ENCODE measurements at regions not wholly inside any gene's neighbourhood (a gene's known extent, or its start where the extent isn't known, plus 50 kb on each side); places are given as distances from the start of the nearest gene placed in this dataset.
"Not testable (repeated sequence)": the region's sequence is repeated elsewhere in the genome, so short reads cannot be mapped to it uniquely, and the experiment has no call there.

GRCh38 chr1:70537788-70538187, 126.7 kb downstream of the CTH start:
- Mint-ChIP-seq H3K4me1 (no peaks in the 10 kb centered on the region), H3K36me3 (peaks cover 2% of the 10 kb centered on the region), H3K27me3 (no peaks in the 10 kb centered on the region), H3K27ac (no peak overlapping the region), H3K9me3 (no peaks in the 10 kb centered on the region), H3K4me3 (no peak overlapping the region)

GRCh38 chr1:70542030-70542429, 131.0 kb downstream of the CTH start:
- Mint-ChIP-seq H3K4me3 (no peak overlapping the region), H3K27ac (no peak overlapping the region), H3K36me3 (peaks cover 2% of the 10 kb centered on the region), H3K9me3 (no peaks in the 10 kb centered on the region), H3K27me3 (no peaks in the 10 kb centered on the region), H3K4me1 (no peaks in the 10 kb centered on the region)

- no peaks in the 10 kb centered on the region for H3K9me3 Mint-ChIP-seq
Observed at GRCh38 chr1:70542856-70543255, 131.8 kb downstream of the CTH start.

GRCh38 chr1:70546726-70547125, 135.7 kb downstream of the CTH start:
- Mint-ChIP-seq H3K27ac (no peak overlapping the region), H3K4me1 (no peaks in the 10 kb centered on the region), H3K36me3 (no peaks in the 10 kb centered on the region), H3K9me3 (no peaks in the 10 kb centered on the region), H3K4me3 (no peak overlapping the region), H3K27me3 (peaks cover 6% of the 10 kb centered on the region)

More at GRCh38 chr1:70542856-70543255, 131.8 kb downstream of the CTH start:
- H3K4me3 Mint-ChIP-seq, result no peak overlapping the region
- peaks cover 2% of the 10 kb centered on the region for H3K36me3 Mint-ChIP-seq
- peaks cover under 1% of the 10 kb centered on the region for H3K27me3 Mint-ChIP-seq
- H3K27ac Mint-ChIP-seq, result no peak overlapping the region
- no peaks in the 10 kb centered on the region for H3K4me1 Mint-ChIP-seq

- no peaks in the 10 kb centered on the region for H3K9me3 Mint-ChIP-seq
- peaks cover 7% of the 10 kb centered on the region for H3K27me3 Mint-ChIP-seq
- H3K36me3 Mint-ChIP-seq, result no peaks in the 10 kb centered on the region
- no peaks in the 10 kb centered on the region for H3K4me1 Mint-ChIP-seq
- no peak overlapping the region for H3K27ac Mint-ChIP-seq
- no peak overlapping the region for H3K4me3 Mint-ChIP-seq
Observed at GRCh38 chr1:70552662-70553566, 141.8 kb downstream of the CTH start.

GRCh38 chr1:70553567-70553956, 142.5 kb downstream of the CTH start:
- Mint-ChIP-seq H3K4me1 (no peaks in the 10 kb centered on the region), H3K4me3 (no peak overlapping the region), H3K27me3 (peaks cover 3% of the 10 kb centered on the region), H3K9me3 (no peaks in the 10 kb centered on the region), H3K36me3 (no peaks in the 10 kb centered on the region), H3K27ac (no peak overlapping the region)

- Mint-ChIP-seq H3K27me3 (peaks cover 3% of the 10 kb centered on the region), H3K4me3 (no peak overlapping the region), H3K27ac (no peak overlapping the region), H3K4me1 (no peaks in the 10 kb centered on the region), H3K9me3 (no peaks in the 10 kb centered on the region), H3K36me3 (no peaks in the 10 kb centered on the region)
Observed at GRCh38 chr1:70554341-70554740, 143.3 kb downstream of the CTH start.

- H3K36me3 Mint-ChIP-seq, result no peaks in the 10 kb centered on the region
- H3K4me1 Mint-ChIP-seq, result no peaks in the 10 kb centered on the region
- no peaks in the 10 kb centered on the region for H3K9me3 Mint-ChIP-seq
- no peak overlapping the region for H3K27ac Mint-ChIP-seq
- H3K4me3 Mint-ChIP-seq, result no peak overlapping the region
- peaks cover 3% of the 10 kb centered on the region for H3K27me3 Mint-ChIP-seq
Observed at GRCh38 chr1:70556541-70556940, 145.5 kb downstream of the CTH start.

GRCh38 chr1:70567167-70567566, 156.1 kb downstream of the CTH start:
- H3K4me3 Mint-ChIP-seq, result no peak overlapping the region
- peaks cover 2% of the 10 kb centered on the region for H3K27me3 Mint-ChIP-seq
- peaks cover 0 to 4% (median 0%) of the 10 kb centered on the region in 3 donors for H3K9me3 Mint-ChIP-seq
- H3K4me1 Mint-ChIP-seq, result peaks cover 0 to 2% (median 0%) of the 10 kb centered on the region in 3 donors
- H3K27ac Mint-ChIP-seq, result no peak overlapping the region
- H3K36me3 Mint-ChIP-seq, result no peaks in the 10 kb centered on the region

GRCh38 chr1:70571191-70571590, 160.1 kb downstream of the CTH start:
- H3K27me3 Mint-ChIP-seq, result peaks cover 3% of the 10 kb centered on the region
- no peak overlapping the region for H3K27ac Mint-ChIP-seq
- H3K4me3 Mint-ChIP-seq, result no peak overlapping the region
- H3K9me3 Mint-ChIP-seq, result peaks cover 0 to 4% (median 0%) of the 10 kb centered on the region in 3 donors
- H3K36me3 Mint-ChIP-seq, result no peaks in the 10 kb centered on the region
- no peaks in the 10 kb centered on the region for H3K4me1 Mint-ChIP-seq

GRCh38 chr1:70573317-70573843, 162.3 kb downstream of the CTH start:
- Mint-ChIP-seq H3K27ac (no peak overlapping the region), H3K36me3 (no peaks in the 10 kb centered on the region), H3K4me3 (no peak overlapping the region), H3K9me3 (peaks cover 0 to 4% (median 0%) of the 10 kb centered on the region in 3 donors), H3K27me3 (peaks cover 3% of the 10 kb centered on the region), H3K4me1 (no peaks in the 10 kb centered on the region)

GRCh38 chr1:70581661-70582060, 170.6 kb downstream of the CTH start:
- peaks cover 0 to 3% (median 0%) of the 10 kb centered on the region in 3 donors for H3K9me3 Mint-ChIP-seq
- no peak overlapping the region for H3K4me3 Mint-ChIP-seq
- H3K27me3 Mint-ChIP-seq, result no peaks in the 10 kb centered on the region
- no peaks in the 10 kb centered on the region for H3K36me3 Mint-ChIP-seq
- no peak overlapping the region for H3K27ac Mint-ChIP-seq
- H3K4me1 Mint-ChIP-seq, result no peaks in the 10 kb centered on the region

- Mint-ChIP-seq H3K9me3 (peaks cover 0 to 3% (median 0%) of the 10 kb centered on the region in 3 donors), H3K4me3 (no peak overlapping the region), H3K4me1 (no peaks in the 10 kb centered on the region), H3K27me3 (no peaks in the 10 kb centered on the region), H3K27ac (no peak overlapping the region), H3K36me3 (no peaks in the 10 kb centered on the region)
Observed at GRCh38 chr1:70583522-70583921, 172.5 kb downstream of the CTH start.

GRCh38 chr1:70586046-70586445, 175.0 kb downstream of the CTH start:
- Mint-ChIP-seq H3K27ac (no peak overlapping the region), H3K27me3 (peaks cover 2% of the 10 kb centered on the region), H3K9me3 (peaks cover 0 to 3% (median 0%) of the 10 kb centered on the region in 3 donors), H3K4me1 (no peaks in the 10 kb centered on the region), H3K4me3 (no peak overlapping the region), H3K36me3 (no peaks in the 10 kb centered on the region)

GRCh38 chr1:70587872-70588366, 176.9 kb downstream of the CTH start:
- Mint-ChIP-seq H3K27me3 (peaks cover 2% of the 10 kb centered on the region), H3K4me3 (no peak overlapping the region), H3K27ac (no peak overlapping the region), H3K9me3 (peaks cover 0 to 2% (median 0%) of the 10 kb centered on the region in 3 donors), H3K36me3 (no peaks in the 10 kb centered on the region), H3K4me1 (no peaks in the 10 kb centered on the region)

GRCh38 chr1:70593551-70593950, 182.5 kb downstream of the CTH start:
- H3K27ac Mint-ChIP-seq, H3K36me3 Mint-ChIP-seq, H3K9me3 Mint-ChIP-seq: not testable (repeated sequence)

More at GRCh38 chr1:70593551-70593950, 182.5 kb downstream of the CTH start:
- not testable (repeated sequence) for H3K27me3 Mint-ChIP-seq, H3K4me1 Mint-ChIP-seq, H3K4me3 Mint-ChIP-seq

Data from IgD-negative memory B cell (primary cell).